Fibroblast of villous mesenchyme (primary cell): ENCODE measurements at regions not wholly inside any gene's neighbourhood (a gene's known extent, or its start where the extent isn't known, plus 50 kb on each side); places are given as distances from the start of the nearest gene placed in this dataset.

Experiments used
- DNase-seq: peaks from one replicate; pipeline ENCODE4 v3.0.0-alpha.2; 2010; ENCODE audit warnings: low read depth
- H3K4me3 ChIP-seq: 2 replicates; pipeline ENCODE4 v1.5.1; 2011; ENCODE audit warnings: low read depth, mild to moderate bottlenecking, low read length
- CTCF ChIP-seq: IDR thresholded peaks from 2 replicates; pipeline ENCODE4 v1.5.1; 2012; ENCODE audit warnings: low read depth, mild to moderate bottlenecking, low read length; ENCODE audit not compliant: insufficient read depth

DNA sequence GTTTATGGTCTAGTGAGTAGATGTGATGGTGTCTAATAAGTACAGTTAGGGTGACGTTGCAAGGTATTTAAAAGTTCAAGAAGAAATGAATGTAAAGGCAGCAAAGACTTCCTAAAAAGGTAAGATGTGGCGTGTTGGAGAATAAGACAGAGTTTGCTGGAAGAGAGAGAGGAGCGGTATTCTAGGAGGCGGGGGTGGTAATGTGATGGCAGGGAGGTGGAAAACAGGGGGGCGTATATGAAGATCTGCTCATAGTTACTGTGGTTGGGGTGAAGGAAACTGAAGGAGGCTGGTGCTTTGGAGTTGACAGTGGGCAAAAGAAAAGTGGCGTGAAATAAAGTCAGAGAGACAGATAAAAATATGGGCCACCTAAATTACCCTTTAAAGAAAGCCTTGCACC lies 164.9 kb upstream of the LRRN1 start:
- no peak for DNase-seq
- TF ChIP-seq CTCF = no peak
- no peak overlapping the region for H3K4me3 ChIP-seq

- DNase-seq = no peak
- H3K4me3 ChIP-seq = no peak overlapping the region
- no peak for TF ChIP-seq CTCF
Measured at GRCh38 chr3:3633761-3634160, 165.5 kb upstream of the LRRN1 start.

GRCh38 chr3:3632449-3632848 lies 166.8 kb upstream of the LRRN1 start:
- H3K4me3 ChIP-seq = no peak overlapping the region
- TF ChIP-seq CTCF = no peak
- DNase-seq = no peak

DNA sequence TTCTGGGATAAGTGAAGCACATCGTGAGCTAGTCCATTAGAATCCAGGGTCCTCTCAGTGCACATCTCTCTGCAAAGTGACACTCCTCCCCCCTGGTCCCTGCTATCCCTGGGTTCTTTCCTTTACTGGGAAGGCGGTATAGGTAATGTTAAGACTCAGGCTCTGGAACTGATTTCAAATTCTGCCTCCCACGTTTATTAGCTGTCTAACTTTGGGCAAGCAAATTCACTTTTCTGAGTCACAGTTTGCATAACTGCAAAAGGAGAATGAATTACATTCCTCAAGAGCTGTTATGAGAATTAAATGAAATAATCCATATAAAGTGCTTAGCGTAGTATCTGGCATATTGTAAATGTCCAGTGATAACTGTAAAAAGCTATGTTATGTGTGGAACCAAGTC lies 168.1 kb upstream of the LRRN1 start:
- no peak for TF ChIP-seq CTCF
- no peak for DNase-seq
- H3K4me3 ChIP-seq = no peak overlapping the region

- no peak for TF ChIP-seq CTCF
- DNase-seq = no peak
- no peak overlapping the region for H3K4me3 ChIP-seq
Measured at GRCh38 chr3:3629911-3630310, 169.3 kb upstream of the LRRN1 start.

GRCh38 chr3:3628676-3629328 lies 170.4 kb upstream of the LRRN1 start:
- DNase-seq = no peak
- TF ChIP-seq CTCF = no peak
- no peak overlapping the region for H3K4me3 ChIP-seq

GRCh38 chr3:3627114-3627513 lies 172.1 kb upstream of the LRRN1 start:
- no peak for TF ChIP-seq CTCF
- DNase-seq = no peak
- no peak overlapping the region for H3K4me3 ChIP-seq
